SK-N-SH (cell line): ENCODE measurements at regions not wholly inside any gene's neighbourhood (a gene's known extent, or its start where the extent isn't known, plus 50 kb on each side); places are given as distances from the start of the nearest gene placed in this dataset.
A peak's percentile ranks its signal among the peaks of the same experiment; 100 is the strongest.

Experiments used
- CTCF ChIA-PET: fragments of 300-600, 350-600 bp; formaldehyde crosslinking; extraction: SDS; loops from one replicate; lab custom pipeline; 2021; lab: Yijun Ruan, JAX
- POLR2A ChIA-PET: fragments of 350-600 bp; sonication (Branson Sonifier 250); formaldehyde crosslinking; extraction: SDS; loops from one replicate; lab custom pipeline; 2020; ENCODE audit warnings: antibody characterized with exemption, inconsistent platforms; lab: Yijun Ruan, JAX
- DNase-seq: peaks from one replicate; pipeline ENCODE4 v3.0.0; 2012
- H2AFZ ChIP-seq: fragments of 200-600 bp; sonication (generic); 2 replicates; pipeline ENCODE4 v1.8.1; 2016; ENCODE audit warnings: antibody characterized with exemption, mild to moderate bottlenecking, low read depth
- H3F3A ChIP-seq: fragments of 200-600 bp; sonication (generic); replicated peaks from 2 replicates; pipeline ENCODE3; 2016; ENCODE audit warnings: antibody characterized with exemption, mild to moderate bottlenecking; ENCODE audit not compliant: insufficient read depth
- H3K27ac ChIP-seq, 2 experiments: fragments of 200-500 bp in 1 of 2; fragments of 200-600 bp in 1 of 2; sonication (Bioruptor generic) in 1 of 2; sonication (generic), shearing (Covaris generic) in 1 of 2; 2 replicates each; pipeline versions ENCODE4 v1.5.1 to v1.6.1; 2014 to 2016; ENCODE audit warnings: low read depth in 2 of 2, inconsistent platforms in 1 of 2, low read length in 1 of 2, mild to moderate bottlenecking in 1 of 2, mixed read lengths in 1 of 2
- H3K27me3 ChIP-seq: fragments of 200-600 bp; sonication (generic), shearing (Covaris generic); 2 replicates; pipeline ENCODE4 v1.6.1; 2016; ENCODE audit warnings: mixed run types; ENCODE audit not compliant: insufficient read depth
- H3K36me3 ChIP-seq, 2 experiments: fragments of 200-500 bp in 1 of 2; fragments of 200-600 bp in 1 of 2; sonication (Bioruptor generic) in 1 of 2; sonication (generic) in 1 of 2; replicated peaks in 1 of 2; 2 replicates each; pipeline versions ENCODE3 to v1.5.1; 2014 to 2016; ENCODE audit warnings: low read length in 1 of 2, mild to moderate bottlenecking in 1 of 2; ENCODE audit not compliant: insufficient read depth in 2 of 2, control insufficient read depth in 1 of 2
- H3K4me1 ChIP-seq, 2 experiments: fragments of 200-500 bp in 1 of 2; fragments of 200-600 bp in 1 of 2; sonication (Bioruptor generic) in 1 of 2; sonication (generic), shearing (Covaris generic) in 1 of 2; 2 replicates each; pipeline versions ENCODE4 v1.5.1 to v1.6.1; 2014 to 2016; ENCODE audit warnings: low read depth in 1 of 2, low read length in 1 of 2, mixed run types in 1 of 2; ENCODE audit not compliant: insufficient read depth in 2 of 2, control insufficient read depth in 1 of 2
- H3K4me2 ChIP-seq: fragments of 200-600 bp; sonication (generic), shearing (Covaris generic); 2 replicates; pipeline ENCODE4 v1.6.1; 2017; ENCODE audit warnings: mixed run types
- H3K4me3 ChIP-seq, 2 experiments: fragments of 200-500 bp in 1 of 2; fragments of 200-600 bp in 1 of 2; sonication (Bioruptor generic) in 1 of 2; sonication (generic), shearing (Covaris generic) in 1 of 2; 2 replicates each; pipeline versions ENCODE4 v1.5.1 to v1.8.1; 2014 to 2016; ENCODE audit warnings: low read depth in 2 of 2, inconsistent platforms in 1 of 2, low read length in 1 of 2, mild to moderate bottlenecking in 1 of 2, mixed read lengths in 1 of 2, moderate library complexity in 1 of 2
- H3K79me2 ChIP-seq: fragments of 200-600 bp; sonication (generic); 2 replicates; pipeline ENCODE4 v1.8.1; 2017; ENCODE audit warnings: mild to moderate bottlenecking; ENCODE audit not compliant: insufficient read depth
- H3K9ac ChIP-seq: fragments of 200-600 bp; sonication (generic); 2 replicates; pipeline ENCODE4 v1.6.1; 2017; ENCODE audit warnings: mixed run types
- H3K9me2 ChIP-seq: fragments of 200-600 bp; sonication (generic); 2 replicates; pipeline ENCODE4 v1.6.1; 2017; ENCODE audit warnings: mixed run types
- H3K9me3 ChIP-seq: fragments of 200-600 bp; sonication (generic); 2 replicates; pipeline ENCODE4 v1.6.1; 2017; ENCODE audit warnings: mixed run types, mild to moderate bottlenecking, moderate library complexity
- H4K20me1 ChIP-seq: fragments of 200-600 bp; sonication (generic); 2 replicates; pipeline ENCODE4 v1.6.1; 2017; ENCODE audit warnings: mild to moderate bottlenecking, mixed run types; ENCODE audit not compliant: insufficient read depth
- CHD2 ChIP-seq: fragments of 150-350 bp; IDR thresholded peaks from 2 replicates; pipeline ENCODE4 v1.6.1; 2018; ENCODE audit warnings: low read length; ENCODE audit not compliant: partially characterized antibody
- ELF1 ChIP-seq: IDR thresholded peaks from 2 replicates; pipeline ENCODE4 v1.4.0; 2012
- EP300 ChIP-seq, 2 experiments: IDR thresholded peaks; 2 replicates each; pipeline versions ENCODE4 v1.4.0 to v1.6.1; 2012; ENCODE audit warnings: borderline replicate concordance in 1 of 2, low read depth in 1 of 2, low read length in 1 of 2
- RAD21 ChIP-seq: IDR thresholded peaks from 2 replicates; pipeline ENCODE4 v1.6.1; 2012; ENCODE audit warnings: mild to moderate bottlenecking, low read length
- RCOR1 ChIP-seq: fragments of 150-350 bp; IDR thresholded peaks from 2 replicates; pipeline ENCODE4 v1.6.1; 2017; ENCODE audit warnings: antibody characterized with exemption, low read length
- REST ChIP-seq: IDR thresholded peaks from 2 replicates; pipeline ENCODE4 v1.6.1; 2012; ENCODE audit warnings: mild to moderate bottlenecking, low read depth, low read length, moderate library complexity
- TAF1 ChIP-seq: IDR thresholded peaks from 2 replicates; pipeline ENCODE4 v1.6.1; 2012; ENCODE audit warnings: low read depth, mild to moderate bottlenecking, low read length, moderate library complexity, borderline replicate concordance
- TEAD4 ChIP-seq: IDR thresholded peaks from 2 replicates; pipeline ENCODE4 v1.4.0; 2012; ENCODE audit warnings: mild to moderate bottlenecking, borderline replicate concordance; ENCODE audit not compliant: insufficient read depth
- USF2 ChIP-seq: fragments of 150-350 bp; IDR thresholded peaks from 2 replicates; pipeline ENCODE4 v1.6.1; 2017; ENCODE audit warnings: antibody characterized with exemption, low read length, low read depth, borderline replicate concordance
- ZBTB33 ChIP-seq: IDR thresholded peaks from 2 replicates; pipeline ENCODE4 v1.4.0; 2012; ENCODE audit warnings: low read depth, borderline replicate concordance
- WGBS: methylation state at CpG from one replicate; pipeline ENCODE4 v1.1.6; 2017; ENCODE audit warnings: low lambda C conversion rate; 5-methylcytosine and 5-hydroxymethylcytosine counted together

GRCh38 chr4:187883836-187884475 lies 111.6 kb upstream of the ZFP42 start:
- no peak overlapping the region for H3K4me2 ChIP-seq
- H4K20me1 ChIP-seq, result no peaks in the 10 kb centered on the region
- POLR2A ChIA-PET, result no interaction called here
- no peak overlapping the region for H3K4me3 ChIP-seq
- H3K9ac ChIP-seq, result no peak overlapping the region
- H3F3A ChIP-seq, result no peaks in the 10 kb centered on the region
- no peak for DNase-seq
- no peak for TF ChIP-seq USF2
- no peak for TF ChIP-seq CHD2
- TF ChIP-seq ELF1, result no peak
- no peak for TF ChIP-seq ZBTB33
- no peak for TF ChIP-seq TAF1
- TF ChIP-seq TEAD4, result no peak
- no peak for TF ChIP-seq REST
- no peaks in the 10 kb centered on the region for H3K9me3 ChIP-seq
- CTCF ChIA-PET, result no interaction called here
- no peaks in the 10 kb centered on the region; the same call in 1 of the 2 replicates for H3K27me3 ChIP-seq
- no peaks in the 10 kb centered on the region for H3K36me3 ChIP-seq
- H2AFZ ChIP-seq, result no peak overlapping the region
- H3K27ac ChIP-seq, result no peak overlapping the region
- 27% methylated on average over 7 of the region's 8 CpGs for WGBS
- H3K79me2 ChIP-seq, result no peaks in the 10 kb centered on the region
- no peaks in the 10 kb centered on the region for H3K4me1 ChIP-seq
- no peaks in the 10 kb centered on the region for H3K9me2 ChIP-seq

GRCh38 chr4:187887906-187888305 lies 107.7 kb upstream of the ZFP42 start:
- no peak overlapping the region for H3K9ac ChIP-seq
- CTCF ChIA-PET, result no interaction called here
- POLR2A ChIA-PET, result no interaction called here
- no peaks in the 10 kb centered on the region for H3K4me1 ChIP-seq
- H3K9me3 ChIP-seq, result no peaks in the 10 kb centered on the region
- H4K20me1 ChIP-seq, result no peaks in the 10 kb centered on the region
- H3K9me2 ChIP-seq, result no peaks in the 10 kb centered on the region
- peak; percentile 34 for DNase-seq
- H3K27me3 ChIP-seq, result no peaks in the 10 kb centered on the region
- no peak overlapping the region for H3K4me2 ChIP-seq
- 2% methylated on average over 2 of the region's 2 CpGs for WGBS
- H2AFZ ChIP-seq, result no peak overlapping the region
- no peak overlapping the region for H3K27ac ChIP-seq
- H3K4me3 ChIP-seq, result no peak overlapping the region
- H3K79me2 ChIP-seq, result no peaks in the 10 kb centered on the region
- no peaks in the 10 kb centered on the region for H3F3A ChIP-seq
- TF ChIP-seq RCOR1, result peak; percentile 30; the same call in 1 of the 2 replicates
- peak in 1 of 2 experiments; percentile 52; a peak in 1 of 4 replicates for TF ChIP-seq EP300 (IDR thresholded peaks at IDR 0.05; ENCODE audit: borderline replicate concordance in 1 of 2, low read depth in 1 of 2, low read length in 1 of 2)
- no peak for TF ChIP-seq RAD21
- no peaks in the 10 kb centered on the region for H3K36me3 ChIP-seq
